Panc1 (cell line): ENCODE measurements at regions not wholly inside any gene's neighbourhood (a gene's known extent, or its start where the extent isn't known, plus 50 kb on each side); places are given as distances from the start of the nearest gene placed in this dataset.

Source experiments
- ATAC-seq: fragments of 200-7000 bp; cut with Tn5 transposase; 2 replicates; pipeline ENCODE4 v1.9.1; 2020; ENCODE audit warnings: mild to moderate bottlenecking, moderate library complexity
- BruUV-seq: library from RNA; stranded (reverse); fragments of 400-500 nt; replicated peaks from 2 replicates; lab custom pipeline; 2021; lab: Mats Ljungman, UMichigan
- CTCF ChIA-PET: fragments of 300-600 bp; sonication (Branson Sonifier 250); formaldehyde crosslinking; loops from one replicate; lab custom pipeline; 2022; ENCODE audit warnings: antibody characterized with exemption; lab: Charles Lee
- POLR2A ChIA-PET: fragments of 300-600 bp; sonication (Branson Sonifier 250); formaldehyde crosslinking; loops from one replicate; lab custom pipeline; 2022; ENCODE audit warnings: antibody characterized with exemption; lab: Charles Lee
- DNase-seq: peaks from one replicate; pipeline ENCODE4 v3.0.0-alpha.2; 2010; ENCODE audit warnings: low read depth, low spot score
- H3K27ac ChIP-seq: 2 replicates; pipeline ENCODE4 v1.5.1; 2011; ENCODE audit warnings: mild to moderate bottlenecking, low read length, inconsistent platforms
- H3K27me3 ChIP-seq: fragments of 200-500 bp; sonication (Bioruptor generic); 2 replicates; pipeline ENCODE4 v1.6.0; 2014; ENCODE audit warnings: low read length, inconsistent platforms; ENCODE audit not compliant: control insufficient read depth, insufficient read depth
- H3K36me3 ChIP-seq: fragments of 200-500 bp; sonication (Bioruptor generic); 2 replicates; pipeline ENCODE4 v1.5.1; 2014; ENCODE audit warnings: inconsistent platforms, mild to moderate bottlenecking, low read length, moderate library complexity; ENCODE audit not compliant: control insufficient read depth, insufficient read depth
- H3K4me1 ChIP-seq: 2 replicates; pipeline ENCODE4 v1.5.1; 2011; ENCODE audit warnings: inconsistent platforms, mild to moderate bottlenecking, low read length, moderate library complexity; ENCODE audit not compliant: control insufficient read depth, insufficient read depth
- H3K4me3 ChIP-seq, 2 experiments: 2 replicates each; pipeline ENCODE4 v1.5.1; 2011 to 2012; ENCODE audit warnings: low read depth in 2 of 2, low read length in 2 of 2, mild to moderate bottlenecking in 2 of 2, inconsistent platforms in 1 of 2, moderate library complexity in 1 of 2
- H3K9me3 ChIP-seq: fragments of 200-500 bp; sonication (Bioruptor generic); 2 replicates; pipeline ENCODE4 v1.5.1; 2014; ENCODE audit warnings: low read depth, mild to moderate bottlenecking, inconsistent platforms, low read length, moderate library complexity; ENCODE audit not compliant: control insufficient read depth, insufficient read depth
- CTCF ChIP-seq: fragments of 450-650 bp; IDR thresholded peaks from 2 replicates; pipeline ENCODE4 v1.5.1; 2017; ENCODE audit warnings: mild to moderate bottlenecking
- POLR2AphosphoS5 ChIP-seq: IDR thresholded peaks from 2 replicates; pipeline ENCODE4 v1.6.1; 2012; ENCODE audit warnings: mild to moderate bottlenecking, low read depth, low read length, moderate library complexity
- REST ChIP-seq, 2 experiments: IDR thresholded peaks; 2 replicates each; pipeline ENCODE4 v1.6.1; 2011 to 2012; ENCODE audit warnings: low read depth in 2 of 2, control low read depth in 1 of 2, low read length in 1 of 2, mild to moderate bottlenecking in 1 of 2, moderate library complexity in 1 of 2; ENCODE audit not compliant: insufficient read depth in 1 of 2
- SIN3A ChIP-seq: IDR thresholded peaks from 2 replicates; pipeline ENCODE4 v1.6.1; 2012; ENCODE audit warnings: low read depth, mild to moderate bottlenecking, low read length, moderate library complexity, borderline replicate concordance; ENCODE audit not compliant: insufficient read depth
- TCF7L2 ChIP-seq: IDR thresholded peaks from 2 replicates; pipeline ENCODE4 v1.6.1; 2011; ENCODE audit warnings: mild to moderate bottlenecking, low read depth, low read length, inconsistent platforms
- in situ Hi-C: cut with HindIII; loops from 2 replicates; pipeline ENCODE4 v1.10.0; 2016; ENCODE audit warnings: low sequenced_read_pairs, low pct_unique_long_range_greater_than_20kb
- intact Hi-C: fragments of 100-400 bp; cut with micrococcal nuclease; formaldehyde crosslinking; loops from one replicate; pipeline ENCODE4 v1.10.0; 2022; ENCODE audit not compliant: unreplicated experiment

- no peaks in the 10 kb centered on the region for H3K36me3 ChIP-seq
- ChIA-PET CTCF (no interaction called here), POLR2A (no interaction called here)
- no peak for TF ChIP-seq CTCF
- no peak for TF ChIP-seq SIN3A
- TF ChIP-seq POLR2AphosphoS5, result no peak
- TF ChIP-seq TCF7L2, result no peak
- no peak for TF ChIP-seq REST (IDR thresholded peaks at IDR 0.05; ENCODE audit: insufficient read depth in 1 of 2, low read depth in 2 of 2, low read length in 1 of 2)
- in situ Hi-C loops, result no loop called here
- ATAC-seq (no peak), DNase-seq (no peak)
- H3K4me1 ChIP-seq, result no peaks in the 10 kb centered on the region
- H3K4me3 ChIP-seq, result no peak overlapping the region
- intact Hi-C loops, result no loop called here
- no peaks in the 10 kb centered on the region for H3K27me3 ChIP-seq
- no TSS peak for BruUV-seq
- no peak overlapping the region for H3K27ac ChIP-seq
- no peaks in the 10 kb centered on the region for H3K9me3 ChIP-seq
Measured at GRCh38 chr1:187454010-187454409, 625.3 kb downstream of the PLA2G4A start.

- CTCF ChIA-PET, result no interaction called here
- in situ Hi-C loops, result no loop called here
- Histone ChIP-seq H3K4me3 (no peak overlapping the region), H3K27me3 (no peaks in the 10 kb centered on the region), H3K9me3 (no peaks in the 10 kb centered on the region), H3K27ac (no peak overlapping the region), H3K36me3 (no peaks in the 10 kb centered on the region), H3K4me1 (no peaks in the 10 kb centered on the region)
- ATAC-seq (no peak), DNase-seq (no peak)
- no peak for TF ChIP-seq TCF7L2
- no peak for TF ChIP-seq SIN3A
- no peak for TF ChIP-seq POLR2AphosphoS5
- no peak for TF ChIP-seq REST (IDR thresholded peaks at IDR 0.05; ENCODE audit: insufficient read depth in 1 of 2, low read depth in 2 of 2, low read length in 1 of 2)
- no peak for TF ChIP-seq CTCF
- intact Hi-C loops, result no loop called here
- BruUV-seq, result no TSS peak
- POLR2A ChIA-PET, result no interaction called here
Measured at GRCh38 chr1:187456446-187456845, 627.7 kb downstream of the PLA2G4A start.
